ENCODE measurements at regions not wholly inside any gene's neighbourhood (a gene's known extent, or its start where the extent isn't known, plus 50 kb on each side); places are given as distances from the start of the nearest gene placed in this dataset.

- in situ Hi-C loops (cut with MboI; ENCODE audit: low pct_unique_long_range_greater_than_20kb, low sequenced_read_pairs, unreplicated experiment): no loop called here
- TF ChIP-seq, protein P1, sequence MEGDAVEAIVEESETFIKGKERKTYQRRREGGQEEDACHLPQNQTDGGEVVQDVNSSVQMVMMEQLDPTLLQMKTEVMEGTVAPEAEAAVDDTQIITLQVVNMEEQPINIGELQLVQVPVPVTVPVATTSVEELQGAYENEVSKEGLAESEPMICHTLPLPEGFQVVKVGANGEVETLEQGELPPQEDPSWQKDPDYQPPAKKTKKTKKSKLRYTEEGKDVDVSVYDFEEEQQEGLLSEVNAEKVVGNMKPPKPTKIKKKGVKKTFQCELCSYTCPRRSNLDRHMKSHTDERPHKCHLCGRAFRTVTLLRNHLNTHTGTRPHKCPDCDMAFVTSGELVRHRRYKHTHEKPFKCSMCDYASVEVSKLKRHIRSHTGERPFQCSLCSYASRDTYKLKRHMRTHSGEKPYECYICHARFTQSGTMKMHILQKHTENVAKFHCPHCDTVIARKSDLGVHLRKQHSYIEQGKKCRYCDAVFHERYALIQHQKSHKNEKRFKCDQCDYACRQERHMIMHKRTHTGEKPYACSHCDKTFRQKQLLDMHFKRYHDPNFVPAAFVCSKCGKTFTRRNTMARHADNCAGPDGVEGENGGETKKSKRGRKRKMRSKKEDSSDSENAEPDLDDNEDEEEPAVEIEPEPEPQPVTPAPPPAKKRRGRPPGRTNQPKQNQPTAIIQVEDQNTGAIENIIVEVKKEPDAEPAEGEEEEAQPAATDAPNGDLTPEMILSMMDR (IDR thresholded peaks at IDR 0.05; ENCODE audit: extremely low read depth, insufficient read depth, missing control alignments): no peak
- no peak for DNase-seq (ENCODE audit: low spot score)
These were observed 50.3 kb upstream of the TCF12 start for GRCh38 chr15:56868170-56868569.

GRCh38 chr15:56866803-56867202, 51.6 kb upstream of the TCF12 start:
- DNase-seq (ENCODE audit: low spot score): no peak
- TF ChIP-seq, protein P1 (IDR thresholded peaks at IDR 0.05; ENCODE audit: extremely low read depth, insufficient read depth, missing control alignments): no peak
- in situ Hi-C loops (cut with MboI; ENCODE audit: low pct_unique_long_range_greater_than_20kb, low sequenced_read_pairs, unreplicated experiment): no loop called here

GRCh38 chr15:56857828-56858227, 60.6 kb upstream of the TCF12 start:
- TF ChIP-seq, protein P1 (IDR thresholded peaks at IDR 0.05; ENCODE audit: extremely low read depth, insufficient read depth, missing control alignments): no peak
- in situ Hi-C loops (cut with MboI; ENCODE audit: low pct_unique_long_range_greater_than_20kb, low sequenced_read_pairs, unreplicated experiment): no loop called here

DNA sequence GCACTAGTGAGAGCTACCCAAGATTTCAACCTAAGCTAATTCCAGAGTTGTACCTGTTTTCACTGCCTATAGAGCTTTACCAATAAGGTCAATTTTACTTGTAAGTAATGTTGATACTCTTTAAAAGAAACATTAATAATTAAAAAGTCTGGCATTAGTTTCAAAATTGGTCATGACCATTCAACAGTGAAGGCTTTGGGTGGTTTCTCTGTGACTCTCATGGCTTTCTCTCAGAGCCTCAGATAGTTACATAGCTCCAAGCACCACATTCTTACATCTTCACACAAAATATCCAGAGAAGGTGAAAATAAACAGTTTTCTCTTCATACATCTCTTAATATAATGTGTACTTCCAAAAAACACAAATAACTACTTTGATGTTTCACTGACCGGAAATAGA, 61.5 kb upstream of the TCF12 start:
- no peak for DNase-seq (ENCODE audit: low spot score)
- in situ Hi-C loops (cut with MboI; ENCODE audit: low pct_unique_long_range_greater_than_20kb, low sequenced_read_pairs, unreplicated experiment): no loop called here
- TF ChIP-seq, protein P1 (IDR thresholded peaks at IDR 0.05; ENCODE audit: extremely low read depth, insufficient read depth, missing control alignments): no peak

More at GRCh38 chr15:56857828-56858227, 60.6 kb upstream of the TCF12 start:
- DNase-seq (ENCODE audit: low spot score): no peak

DNA sequence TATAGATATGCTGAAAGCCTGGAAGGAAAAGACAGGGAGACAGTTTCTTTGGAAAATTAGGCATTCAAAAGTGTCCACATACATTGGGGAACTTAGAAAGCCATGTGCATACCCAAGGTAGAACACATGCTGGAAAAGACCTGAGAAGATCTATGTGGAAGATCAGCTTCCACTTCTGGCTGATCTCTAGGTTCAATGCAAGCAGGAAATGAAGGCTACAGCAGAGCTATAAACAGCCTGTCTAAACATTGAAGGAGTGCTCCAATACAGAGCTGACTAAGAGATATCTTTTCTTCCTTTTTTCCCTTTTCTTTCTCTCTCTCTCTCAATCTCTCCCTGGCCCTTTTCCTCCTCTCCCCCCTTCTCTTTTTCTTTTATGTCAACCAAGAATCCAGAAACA, 73.6 kb upstream of the TCF12 start:
- TF ChIP-seq, protein P1 (IDR thresholded peaks at IDR 0.05; ENCODE audit: extremely low read depth, insufficient read depth, missing control alignments): no peak
- in situ Hi-C loops (cut with MboI; ENCODE audit: low pct_unique_long_range_greater_than_20kb, low sequenced_read_pairs, unreplicated experiment): no loop called here

DNA sequence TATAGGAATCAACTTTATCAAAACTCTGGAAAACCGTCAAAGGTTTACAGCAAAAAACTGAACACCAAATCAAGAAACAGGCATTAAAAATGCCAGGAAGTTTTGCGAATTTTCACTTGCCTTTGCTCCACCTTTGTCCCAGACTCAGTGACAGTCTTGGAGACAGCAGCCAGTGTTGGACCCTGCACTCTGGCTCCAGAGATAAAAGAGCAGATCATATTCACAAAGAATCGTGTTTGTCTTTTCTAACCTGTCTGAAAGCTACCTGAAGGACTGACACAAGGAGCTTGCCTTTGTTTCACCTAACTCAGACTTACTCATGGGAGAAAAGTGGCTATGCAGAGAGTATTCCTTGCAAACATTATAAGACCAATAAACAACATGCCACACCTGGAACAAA, 74.0 kb upstream of the TCF12 start:
- in situ Hi-C loops (cut with MboI; ENCODE audit: low pct_unique_long_range_greater_than_20kb, low sequenced_read_pairs, unreplicated experiment): no loop called here
- TF ChIP-seq, protein P1 (IDR thresholded peaks at IDR 0.05; ENCODE audit: extremely low read depth, insufficient read depth, missing control alignments): no peak
- DNase-seq (ENCODE audit: low spot score): no peak

More for the DNA sequence above, 73.6 kb upstream of the TCF12 start:
- no peak for DNase-seq (ENCODE audit: low spot score)

- TF ChIP-seq, protein P1 (IDR thresholded peaks at IDR 0.05; ENCODE audit: extremely low read depth, insufficient read depth, missing control alignments): no peak
- in situ Hi-C loops (cut with MboI; ENCODE audit: low pct_unique_long_range_greater_than_20kb, low sequenced_read_pairs, unreplicated experiment): no loop called here
- DNase-seq (ENCODE audit: low spot score): no peak
These were observed 78.8 kb upstream of the TCF12 start for GRCh38 chr15:56839641-56840040.

Data from GM13977 (cell line).